HG03432 (cell line): ENCODE measurements at regions not wholly inside any gene's neighbourhood (a gene's known extent, or its start where the extent isn't known, plus 50 kb on each side); places are given as distances from the start of the nearest gene placed in this dataset.

Experiments used
- ATAC-seq: cut with Tn5 transposase; IDR thresholded peaks from one replicate; pipeline ENCODE4 v1.9.1; 2021; ENCODE audit warnings: mild to moderate bottlenecking, moderate library complexity; ENCODE audit not compliant: unreplicated experiment

DNA sequence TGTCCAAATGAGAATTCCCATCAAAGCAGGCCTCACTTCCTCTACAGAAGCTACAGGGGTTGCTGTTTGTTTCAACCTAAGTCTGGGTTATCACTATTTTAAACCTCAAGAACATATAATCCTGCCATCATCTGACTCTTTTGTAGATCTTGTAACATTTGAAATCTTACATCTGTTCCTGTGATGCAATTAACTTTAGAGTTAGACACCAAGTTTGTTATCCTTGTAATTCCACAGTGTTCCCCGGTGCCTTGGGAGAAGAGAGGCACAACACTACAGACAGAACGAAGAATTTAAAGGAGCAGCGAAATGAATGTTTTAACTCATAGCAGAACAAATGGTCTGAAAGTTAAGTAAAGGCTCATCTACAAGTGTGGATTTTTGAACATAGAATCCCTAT, 116.1 kb downstream of the UCHL5 start:
- no peak for ATAC-seq

DNA sequence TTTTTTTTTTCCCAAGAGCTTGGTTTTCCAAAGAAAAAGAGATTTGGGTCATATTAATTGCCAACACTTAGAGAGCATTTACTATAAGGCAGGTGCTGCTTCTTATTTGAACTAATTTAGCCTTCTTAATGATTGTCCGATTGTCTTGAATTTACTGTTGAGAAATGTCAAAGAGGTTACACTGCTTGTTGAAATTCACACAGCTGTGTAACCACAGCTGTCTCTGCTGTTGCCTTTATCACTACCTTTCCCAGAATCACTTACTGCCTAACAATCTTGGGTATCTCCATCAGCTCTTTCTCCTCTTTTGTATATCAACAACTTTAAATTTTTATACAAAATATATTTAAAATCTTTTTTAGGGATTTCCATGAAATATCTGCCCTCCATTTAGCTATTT, 115.6 kb downstream of the UCHL5 start:
- ATAC-seq, result no peak

DNA sequence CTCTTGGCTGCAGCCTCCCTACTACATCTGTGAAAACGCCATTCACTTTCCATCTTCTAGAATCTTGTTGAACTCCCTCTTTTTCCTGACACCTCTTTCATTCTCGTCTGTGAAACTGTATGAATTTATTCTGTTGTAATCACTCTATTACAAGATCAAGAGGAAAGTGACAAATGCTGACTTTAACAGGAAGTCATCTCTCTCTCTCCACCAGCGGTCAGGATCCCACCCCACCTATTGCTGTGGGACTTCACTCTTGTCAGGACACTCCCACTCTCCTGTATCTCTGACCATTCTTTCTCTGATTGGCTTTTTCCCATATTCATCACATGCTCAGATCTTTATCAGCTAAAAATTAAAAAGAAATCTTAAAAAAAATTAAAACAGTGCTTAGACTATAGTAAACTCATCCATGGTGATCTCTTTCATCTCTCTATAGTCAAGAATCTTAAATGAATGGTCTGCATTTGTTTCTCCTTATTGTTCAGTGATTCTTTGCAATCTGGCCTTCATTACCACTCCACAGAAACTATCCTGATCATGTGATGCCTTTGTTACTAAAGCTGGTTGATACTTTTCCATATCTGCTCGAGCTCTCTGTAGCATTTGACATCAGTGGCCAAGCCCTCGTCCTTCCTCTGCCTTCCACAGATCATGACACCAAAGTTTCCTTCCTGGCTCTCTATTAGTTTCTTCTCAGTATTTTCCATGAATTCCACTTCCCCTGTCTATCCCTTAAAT, 113.6 kb downstream of the UCHL5 start:
- ATAC-seq, result no peak

DNA sequence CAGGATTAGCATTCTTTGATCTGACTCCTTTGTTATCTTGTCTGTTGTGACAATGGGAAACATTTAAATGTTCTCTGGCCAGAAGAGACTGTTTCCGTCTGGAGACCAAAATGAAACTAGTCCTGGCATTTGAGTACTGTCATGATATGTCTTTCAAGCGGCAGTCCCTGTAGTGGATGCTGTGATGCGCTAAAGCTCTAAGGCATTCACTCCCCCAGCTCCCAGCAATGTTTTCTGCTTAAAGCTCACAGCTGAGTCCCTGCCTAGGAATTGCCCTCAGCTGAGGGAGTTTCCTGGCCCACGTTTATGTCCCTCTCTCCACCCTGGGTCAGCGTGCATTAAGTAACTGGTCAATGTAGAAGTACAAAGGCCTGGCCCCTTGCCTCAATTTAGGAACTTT, 109.4 kb downstream of the UCHL5 start:
- no peak for ATAC-seq

DNA sequence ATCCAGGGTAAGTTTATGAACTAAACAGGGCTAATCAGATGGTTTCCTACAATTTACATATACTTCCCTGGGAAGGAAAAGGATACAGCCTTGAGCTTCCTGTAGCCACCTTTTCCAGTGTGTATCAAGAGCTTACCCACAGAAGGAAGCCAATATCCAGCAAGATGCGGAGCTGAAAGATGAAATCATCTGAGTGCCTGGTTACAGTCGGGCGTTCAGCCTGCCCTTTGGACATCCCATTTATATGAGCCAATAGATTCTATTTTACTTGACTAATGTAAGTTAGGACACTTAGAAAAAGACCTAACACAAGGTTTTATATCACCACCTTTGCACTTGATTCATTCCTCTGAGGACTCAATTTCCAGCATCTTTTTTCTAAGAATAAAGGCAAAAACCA, 108.2 kb downstream of the UCHL5 start:
- no peak for ATAC-seq

DNA sequence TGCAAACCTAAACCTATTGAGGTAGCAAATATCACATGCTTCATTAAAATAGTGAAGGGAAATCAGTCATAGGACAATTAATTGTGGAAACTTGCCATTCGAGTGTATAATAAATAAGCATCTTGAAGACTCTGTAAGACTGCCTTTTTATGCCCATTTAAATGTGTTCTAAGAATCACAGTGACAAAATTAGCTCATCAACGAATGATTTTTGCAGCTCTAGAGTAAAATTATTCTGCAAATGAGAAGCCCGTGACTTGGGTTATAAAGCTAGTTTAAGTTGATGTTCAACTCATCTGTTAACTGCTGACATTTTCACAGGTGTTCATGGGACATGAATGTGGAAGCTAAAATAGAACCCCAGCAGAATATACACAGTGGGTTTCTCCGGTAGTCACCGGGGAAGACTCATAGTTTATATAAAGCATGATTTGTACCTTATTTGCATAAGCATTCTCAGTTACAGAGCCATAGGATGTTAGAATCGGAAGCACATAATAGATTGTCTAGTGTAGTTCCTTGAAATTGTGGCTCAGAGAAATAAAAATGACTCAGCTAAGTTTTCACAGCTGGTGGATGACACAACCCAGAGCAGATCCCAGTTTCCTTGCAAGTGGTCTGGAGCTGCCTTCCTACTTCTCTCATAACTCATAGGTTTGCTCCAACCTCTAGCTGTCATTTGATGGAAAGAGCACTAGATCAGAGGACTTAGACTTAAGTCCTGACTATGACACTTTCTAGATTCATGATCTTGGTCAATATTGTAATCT, 107.3 kb downstream of the UCHL5 start:
- peak; percentile 95 for ATAC-seq

DNA sequence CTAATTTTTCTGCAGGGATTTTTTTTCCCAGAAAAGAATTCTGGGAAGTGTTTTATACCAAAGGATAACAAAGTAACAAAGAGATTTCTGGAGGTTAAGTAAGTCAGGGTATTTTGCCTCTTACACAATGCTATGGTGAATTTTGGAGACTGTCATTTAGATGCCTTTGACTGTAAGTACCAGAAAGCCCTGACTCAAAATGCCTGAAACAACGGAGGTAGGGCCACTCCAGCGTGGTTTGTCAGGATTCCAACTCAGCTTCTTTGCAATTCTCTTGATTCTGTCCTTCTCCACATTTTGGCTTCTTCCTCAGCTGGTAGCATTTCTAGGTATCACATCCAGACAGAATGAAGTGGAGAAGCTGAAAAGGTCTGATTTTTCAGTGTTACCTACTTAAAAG, 106.5 kb downstream of the UCHL5 start:
- no peak for ATAC-seq

DNA sequence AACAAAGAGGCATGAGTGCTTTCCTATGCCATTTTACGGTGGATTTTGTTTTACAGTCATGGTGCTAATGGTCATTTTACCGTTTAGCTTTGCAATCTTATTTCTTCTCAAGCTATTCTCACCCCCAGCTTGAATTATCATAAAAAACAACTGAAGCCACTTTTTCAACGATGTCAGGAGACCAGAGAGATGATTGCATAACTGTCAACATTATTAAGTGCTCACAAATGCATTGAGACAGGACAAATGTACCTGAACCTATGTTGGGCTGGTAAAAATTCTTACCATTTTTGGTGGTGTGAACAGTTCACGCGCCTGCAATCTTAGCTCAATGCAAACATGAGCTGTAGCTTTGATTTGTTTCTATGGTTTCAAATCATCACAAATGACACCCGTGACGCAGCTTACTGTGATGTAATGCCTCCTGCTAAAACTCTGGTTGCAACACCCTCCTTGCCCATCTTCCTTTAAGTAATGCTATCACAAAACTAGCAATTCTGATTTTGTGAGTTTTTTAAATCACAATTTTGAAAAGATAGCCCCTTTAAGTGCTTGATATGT, 104.4 kb downstream of the UCHL5 start:
- no peak for ATAC-seq

DNA sequence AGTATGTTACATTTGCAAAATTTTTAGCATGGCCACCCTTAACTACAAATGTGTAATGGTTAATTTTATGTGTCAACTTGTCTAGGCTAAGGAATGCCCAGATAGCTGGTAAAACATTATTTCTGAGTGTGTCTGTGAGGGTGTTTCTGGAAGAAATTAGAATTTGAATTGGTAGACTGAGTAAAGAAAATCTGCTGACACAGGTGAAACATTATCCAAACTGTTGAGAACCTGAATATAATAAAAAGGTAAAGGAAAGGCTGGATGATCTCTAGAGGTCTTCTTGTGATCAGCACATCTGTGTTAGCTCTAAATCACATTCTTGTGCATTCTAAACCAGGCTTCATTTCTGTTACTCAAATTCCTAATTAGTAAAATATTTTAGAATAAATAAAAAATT, 100.8 kb downstream of the UCHL5 start:
- ATAC-seq, result no peak

DNA sequence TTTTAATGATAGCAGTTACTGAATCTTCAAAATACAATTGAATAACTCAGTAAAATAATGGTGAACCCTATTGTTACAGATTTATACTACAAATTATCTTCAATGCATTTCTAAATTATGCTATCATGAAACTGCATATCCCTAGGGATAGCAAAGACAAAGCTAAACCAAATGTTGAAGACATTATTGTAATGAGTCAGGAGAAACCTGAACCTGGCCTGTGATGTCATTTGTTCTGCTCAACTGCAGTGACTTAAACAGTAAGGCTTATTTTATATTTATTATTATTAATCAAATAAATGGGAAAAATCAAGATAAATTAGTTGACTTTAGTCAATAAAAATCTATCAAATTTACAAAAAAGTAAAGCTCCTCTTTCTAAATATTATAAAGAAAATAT, 100.3 kb downstream of the UCHL5 start:
- ATAC-seq, result no peak

DNA sequence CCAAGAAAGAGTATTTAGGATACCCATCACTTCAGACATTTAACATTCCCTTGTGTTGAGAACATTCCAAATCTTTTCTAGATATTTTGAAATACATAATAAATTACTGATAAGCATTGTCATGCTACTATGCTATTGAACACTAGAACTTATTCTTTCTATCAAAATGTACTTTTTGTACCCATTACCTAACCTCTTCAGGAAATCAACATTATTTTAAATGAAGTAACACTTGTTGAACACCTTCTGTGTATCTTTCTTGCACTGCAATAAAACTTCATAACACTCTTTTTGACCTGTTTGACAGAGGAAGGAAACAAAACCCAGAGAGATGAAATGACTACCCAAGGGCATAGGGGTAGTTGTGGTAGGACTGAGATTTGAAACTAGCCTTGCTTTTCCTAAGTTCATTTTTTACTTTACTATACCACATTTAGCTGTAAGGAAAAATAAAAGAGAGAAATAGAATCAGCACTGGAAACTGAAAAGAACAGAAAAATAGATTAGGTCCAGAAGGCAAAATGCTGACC, 99.4 kb downstream of the UCHL5 start:
- peak; percentile 54 for ATAC-seq
